HEK293T (cell line): ENCODE measurements at regions not wholly inside any gene's neighbourhood (a gene's known extent, or its start where the extent isn't known, plus 50 kb on each side); places are given as distances from the start of the nearest gene placed in this dataset.

Experiments
- CTCF ChIA-PET: fragments of 350-600 bp; formaldehyde crosslinking; extraction: SDS; loops from one replicate; lab custom pipeline; 2021; ENCODE audit warnings: antibody characterized with exemption, inconsistent platforms; lab: Yijun Ruan, JAX
- POLR2A ChIA-PET: fragments of 350-600 bp; formaldehyde crosslinking; extraction: SDS; loops from one replicate; lab custom pipeline; 2020; ENCODE audit warnings: antibody characterized with exemption, inconsistent platforms; lab: Yijun Ruan, JAX
- DNase-seq: peaks from one replicate; pipeline ENCODE4 v3.0.0; 2012; ENCODE audit warnings: mixed read lengths; ENCODE audit errors: extremely low spot score
- ARNT ChIP-seq: fragments of 450-650 bp; IDR thresholded peaks from 2 replicates; pipeline ENCODE4 v1.6.1; 2017; ENCODE audit warnings: mild to moderate bottlenecking
- CTBP1 ChIP-seq: fragments of 450-650 bp; IDR thresholded peaks from 2 replicates; pipeline ENCODE4 v1.6.1; 2016; ENCODE audit warnings: borderline replicate concordance
- ELF4 ChIP-seq: fragments of 450-650 bp; IDR thresholded peaks from 2 replicates; pipeline ENCODE4 v1.6.1; 2017; ENCODE audit warnings: antibody characterized with exemption
- FOXA1 ChIP-seq: fragments of 450-650 bp; IDR thresholded peaks from 2 replicates; pipeline ENCODE4 v1.6.1; 2016; ENCODE audit warnings: mild to moderate bottlenecking
- FOXK2 ChIP-seq: fragments of 450-650 bp; IDR thresholded peaks from 2 replicates; pipeline ENCODE4 v1.6.1; 2016; ENCODE audit warnings: mild to moderate bottlenecking
- FOXM1 ChIP-seq: fragments of 450-650 bp; IDR thresholded peaks from 2 replicates; pipeline ENCODE4 v1.6.1; 2017; ENCODE audit warnings: mild to moderate bottlenecking, borderline replicate concordance
- L3MBTL2 ChIP-seq: fragments of 450-650 bp; conservative IDR thresholded peaks from 2 replicates; pipeline ENCODE4 v1.6.1; 2016; ENCODE audit warnings: mild to moderate bottlenecking
- LEF1 ChIP-seq: fragments of 450-650 bp; IDR thresholded peaks from 2 replicates; pipeline ENCODE4 v1.6.1; 2017; ENCODE audit warnings: mild to moderate bottlenecking, borderline replicate concordance
- NFRKB ChIP-seq: fragments of 450-650 bp; IDR thresholded peaks from 2 replicates; pipeline ENCODE4 v1.6.1; 2016; ENCODE audit warnings: mild to moderate bottlenecking, moderate library complexity
- SUZ12 ChIP-seq: fragments of 450-650 bp; IDR thresholded peaks from 2 replicates; pipeline ENCODE4 v1.6.1; 2016; ENCODE audit warnings: mild to moderate bottlenecking

DNA sequence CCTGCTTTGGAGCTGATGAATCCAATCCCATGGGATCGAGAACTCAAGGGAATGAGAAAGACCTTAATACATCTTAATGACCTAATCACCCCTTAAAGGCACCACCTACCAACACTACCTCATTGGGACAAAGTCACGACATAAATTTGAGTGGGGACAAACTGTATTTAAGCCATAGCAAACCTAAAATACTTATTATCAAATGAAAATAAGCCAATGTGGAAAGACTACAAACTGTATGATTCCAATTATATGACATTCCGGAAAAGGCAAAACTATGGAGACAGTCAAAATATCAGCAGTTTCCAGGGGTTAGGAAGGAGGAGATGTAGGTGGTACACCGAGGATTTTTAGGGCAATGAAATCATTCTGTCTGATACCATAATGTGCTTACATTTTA lies 53.3 kb upstream of the NCOA3 start:
- ChIA-PET POLR2A (no interaction called here), CTCF (no interaction called here)
- no peak for DNase-seq
- TF ChIP-seq L3MBTL2 (no peak), ELF4 (no peak), SUZ12 (no peak), FOXM1 (no peak), LEF1 (no peak), FOXK2 (no peak), ARNT (no peak)

DNA sequence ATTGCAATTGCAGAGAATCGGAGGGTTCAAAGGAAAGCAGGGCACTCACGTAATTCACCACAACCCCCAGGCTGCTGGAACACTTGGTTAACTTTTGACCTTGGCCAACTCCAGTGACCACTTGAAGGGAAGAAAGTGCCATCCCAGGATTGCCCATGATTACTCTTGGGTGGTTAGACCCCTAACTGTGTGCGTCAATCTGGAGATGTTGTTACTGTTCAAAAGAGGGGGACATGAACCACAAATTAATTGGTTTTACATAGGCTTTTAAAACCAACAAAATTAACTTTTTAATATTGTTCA lies 50.1 kb upstream of the NCOA3 start:
- POLR2A ChIA-PET = no interaction called here
- CTCF ChIA-PET = no interaction called here
- no peak for DNase-seq
- no peak for TF ChIP-seq LEF1
- TF ChIP-seq ELF4 = no peak
- TF ChIP-seq NFRKB = no peak
- no peak for TF ChIP-seq FOXA1
- no peak for TF ChIP-seq FOXK2
- no peak for TF ChIP-seq CTBP1
